GM12878 (cell line): ENCODE measurements at regions not wholly inside any gene's neighbourhood (a gene's known extent, or its start where the extent isn't known, plus 50 kb on each side); places are given as distances from the start of the nearest gene placed in this dataset.

Experiments used
- ATAC-seq: fragments of 200-7000 bp; cut with Tn5 transposase; 3 replicates; pipeline ENCODE4 v1.9.1; 2020; ENCODE audit warnings: mild to moderate bottlenecking, moderate library complexity
- BruUV-seq: library from RNA; stranded (reverse); fragments of 400-500 nt; replicated peaks from 2 replicates; lab custom pipeline; 2021; lab: Mats Ljungman, UMichigan
- CTCF ChIA-PET: fragments of 300-600 bp; sonication (Branson Sonifier 250); formaldehyde crosslinking; extraction: SDS; loops from one replicate; lab custom pipeline; 2021; ENCODE audit warnings: inconsistent platforms; lab: Yijun Ruan, JAX
- POLR2A ChIA-PET: fragments of 350-600 bp; formaldehyde crosslinking; extraction: SDS; loops from one replicate; lab custom pipeline; 2021; ENCODE audit warnings: inconsistent platforms; lab: Charles Lee
- RAD21 ChIA-PET: fragments of 300-600 bp; sonication (Branson Sonifier 250); formaldehyde crosslinking; loops from one replicate; lab custom pipeline; 2023; ENCODE audit warnings: antibody characterized with exemption; ENCODE audit not compliant: unreplicated experiment; lab: Charles Lee
- SMC1A ChIA-PET: fragments of 300-600 bp; sonication (Branson Sonifier 250); formaldehyde crosslinking; loops from one replicate; lab custom pipeline; 2023; ENCODE audit not compliant: unreplicated experiment, uncharacterized antibody; lab: Charles Lee
- DNase-seq: peaks from one replicate; pipeline ENCODE4 v3.0.0-alpha.2; 2011; ENCODE audit warnings: low read depth, low spot score
- FAIRE-seq: peaks from 3 replicates; lab custom pipeline; 2011; peaks lifted over from hg19 to GRCh38; lab: Jason Lieb, UNC
- H2AFZ ChIP-seq: 2 replicates; pipeline ENCODE4 v1.6.0; 2011; ENCODE audit warnings: low read depth, low read length, control low read depth; ENCODE audit not compliant: control insufficient read depth
- H3K27ac ChIP-seq: 2 replicates; pipeline ENCODE4 v1.5.1; 2011; ENCODE audit warnings: control low read depth; ENCODE audit not compliant: control insufficient read depth, insufficient read depth
- H3K27me3 ChIP-seq, 2 experiments: replicated peaks in 1 of 2; 2 replicates each; pipeline versions ENCODE4 v1.6.0 to v1.6.1; 2011; ENCODE audit warnings: low read length in 1 of 2; ENCODE audit not compliant: control insufficient read depth in 2 of 2, insufficient read depth in 2 of 2
- H3K36me3 ChIP-seq, 2 experiments: 2 replicates each; pipeline ENCODE4 v1.5.1; 2011; ENCODE audit warnings: low read length in 1 of 2; ENCODE audit not compliant: control insufficient read depth in 2 of 2, insufficient read depth in 2 of 2
- H3K4me1 ChIP-seq: 2 replicates; pipeline ENCODE4 v1.6.1; 2011; ENCODE audit warnings: mild to moderate bottlenecking, low read length, moderate library complexity, mixed read lengths; ENCODE audit not compliant: control insufficient read depth, insufficient read depth
- H3K4me2 ChIP-seq: 2 replicates; pipeline ENCODE4 v1.6.0; 2011; ENCODE audit warnings: control low read depth; ENCODE audit not compliant: control insufficient read depth, insufficient read depth
- H3K4me3 ChIP-seq: fragments of 200-600 bp; sonication (generic); 2 replicates; pipeline ENCODE4 v1.5.1; 2016
- H3K79me2 ChIP-seq: 2 replicates; pipeline ENCODE4 v1.6.0; 2011; ENCODE audit warnings: low read length; ENCODE audit not compliant: control insufficient read depth, insufficient read depth
- H3K9ac ChIP-seq: 2 replicates; pipeline ENCODE4 v1.8.0; 2011; ENCODE audit warnings: low read length, control low read depth, mixed read lengths; ENCODE audit not compliant: control insufficient read depth, insufficient read depth
- H3K9me3 ChIP-seq: replicated peaks from 3 replicates; pipeline ENCODE4 v1.5.1; 2011; ENCODE audit warnings: mild to moderate bottlenecking, low read length; ENCODE audit not compliant: control insufficient read depth, insufficient read depth
- H4K20me1 ChIP-seq: 2 replicates; pipeline ENCODE4 v1.6.0; 2011; ENCODE audit not compliant: control insufficient read depth, insufficient read depth
- E4F1 ChIP-seq: fragments of 450-650 bp; IDR thresholded peaks from 2 replicates; pipeline ENCODE4 v1.6.1; 2018; ENCODE audit warnings: borderline replicate concordance, mild to moderate bottlenecking; ENCODE audit not compliant: partially characterized antibody
- EZH2 ChIP-seq: IDR thresholded peaks from 2 replicates; pipeline ENCODE4 v1.6.1; 2012; ENCODE audit warnings: low read depth, mild to moderate bottlenecking, control low read depth, inconsistent platforms, low read length, borderline replicate concordance; ENCODE audit not compliant: control insufficient read depth
- IRF5 ChIP-seq: fragments of 450-650 bp; IDR thresholded peaks from 2 replicates; pipeline ENCODE4 v1.6.1; 2017; ENCODE audit warnings: borderline replicate concordance
- MAX ChIP-seq: IDR thresholded peaks from 2 replicates; pipeline ENCODE4 v1.6.1; 2012; ENCODE audit warnings: low read depth, low read length, improper control_type of control experiment
- MEF2B ChIP-seq: fragments of 450-650 bp; IDR thresholded peaks from 2 replicates; pipeline ENCODE4 v1.6.1; 2018; ENCODE audit warnings: mild to moderate bottlenecking, moderate library complexity; ENCODE audit not compliant: partially characterized antibody, poor library complexity, severe bottlenecking
- PML ChIP-seq: IDR thresholded peaks from 2 replicates; pipeline ENCODE4 v1.6.1; 2012; ENCODE audit warnings: low read length, inconsistent platforms
- PRDM15 ChIP-seq: fragments of 450-650 bp; formaldehyde crosslinking; IDR thresholded peaks from 2 replicates; pipeline ENCODE4 v1.4.0; 2020; ENCODE audit warnings: mild to moderate bottlenecking, moderate library complexity
- RAD51 ChIP-seq: fragments of 450-650 bp; IDR thresholded peaks from 2 replicates; pipeline ENCODE4 v1.6.1; 2016; ENCODE audit warnings: moderate library complexity, mild to moderate bottlenecking, inconsistent platforms
- RELA ChIP-seq: fragments of 450-650 bp; IDR thresholded peaks from 2 replicates; pipeline ENCODE4 v1.8.0; 2014; ENCODE audit warnings: borderline replicate concordance; ENCODE audit not compliant: partially characterized antibody
- ZNF217 ChIP-seq: fragments of 450-650 bp; IDR thresholded peaks from 2 replicates; pipeline ENCODE4 v1.6.1; 2017; ENCODE audit warnings: antibody characterized with exemption, mild to moderate bottlenecking
- in situ Hi-C: fragments of 300-500 bp; cut with MboI; formaldehyde crosslinking; loops from 9 replicates; pipeline ENCODE4 v1.14.3; 2018; ENCODE audit warnings: mixed read lengths
- intact Hi-C: fragments of 100-400 bp; cut with micrococcal nuclease; formaldehyde crosslinking; loops from one replicate; pipeline ENCODE4 v1.14.2; 2022; ENCODE audit not compliant: unreplicated experiment

GRCh38 chr2:180325416-180326120 is 318.5 kb upstream of the CWC22 start (continued):
- no peak for TF ChIP-seq IRF5

GRCh38 chr2:180324182-180324581 is 317.1 kb upstream of the CWC22 start:
- intact Hi-C loops (no loop called here), in situ Hi-C loops (no loop called here)
- RAD21 ChIA-PET = no interaction called here
- Histone ChIP-seq H4K20me1 (no peaks in the 10 kb centered on the region), H3K4me3 (no peak overlapping the region), H3K9me3 (no peaks in the 10 kb centered on the region; the same call in 2 of the 3 replicates), H3K4me1 (no peaks in the 10 kb centered on the region), H3K27me3 (no peaks in the 10 kb centered on the region), H3K27ac (no peak overlapping the region), H2AFZ (no peak overlapping the region), H3K36me3 (no peaks in the 10 kb centered on the region), H3K9ac (no peak overlapping the region), H3K79me2 (no peaks in the 10 kb centered on the region), H3K4me2 (no peak overlapping the region)
- SMC1A ChIA-PET = interaction anchor here (1.1 kb wide), 1 partner anchor 9 kb away, joined by 3 read pairs; no protein-coding TSS in a partner anchor
- ATAC-seq (no peak), FAIRE-seq (no peak), DNase-seq (no peak)
- POLR2A ChIA-PET = no interaction called here
- no TSS peak for BruUV-seq
- CTCF ChIA-PET = no interaction called here
- no peak for TF ChIP-seq IRF5
- TF ChIP-seq MAX = no peak
- TF ChIP-seq PRDM15 (CRISPR knock-in tag) = no peak
- no peak for TF ChIP-seq MEF2B
- no peak for TF ChIP-seq EZH2
- no peak for TF ChIP-seq E4F1
- no peak for TF ChIP-seq PML
- TF ChIP-seq RELA = no peak
- TF ChIP-seq RAD51 = no peak
- TF ChIP-seq ZNF217 = no peak
